GM23248 (cell line): ENCODE measurements at regions not wholly inside any gene's neighbourhood (a gene's known extent, or its start where the extent isn't known, plus 50 kb on each side); places are given as distances from the start of the nearest gene placed in this dataset.

ENCODE experiments used
- DNase-seq: peaks from one replicate; pipeline ENCODE4 v3.0.0-alpha.2; 2015
- H2AFZ ChIP-seq: fragments of 200-600 bp; sonication (generic); 2 replicates; pipeline ENCODE4 v1.6.1; 2016; ENCODE audit warnings: antibody characterized with exemption
- H3F3A ChIP-seq: fragments of 200-600 bp; sonication (generic); 2 replicates; pipeline ENCODE4 v1.6.1; 2016; ENCODE audit warnings: mild to moderate bottlenecking, antibody characterized with exemption, mixed run types; ENCODE audit not compliant: insufficient read depth
- H3K27ac ChIP-seq: fragments of 200-600 bp; sonication (generic); 2 replicates; pipeline ENCODE4 v1.5.1; 2016; ENCODE audit warnings: mild to moderate bottlenecking
- H3K27me3 ChIP-seq: fragments of 200-600 bp; sonication (generic); replicated peaks from 2 replicates; pipeline ENCODE4 v1.6.1; 2016; ENCODE audit warnings: mild to moderate bottlenecking; ENCODE audit not compliant: insufficient read depth
- H3K36me3 ChIP-seq: fragments of 200-600 bp; sonication (generic); 2 replicates; pipeline ENCODE4 v1.6.1; 2016; ENCODE audit warnings: low read depth, mild to moderate bottlenecking
- H3K4me1 ChIP-seq: fragments of 200-600 bp; sonication (generic); 2 replicates; pipeline ENCODE4 v1.6.1; 2016; ENCODE audit warnings: mild to moderate bottlenecking; ENCODE audit not compliant: insufficient read depth
- H3K4me2 ChIP-seq: fragments of 200-600 bp; sonication (generic); one replicate; pipeline ENCODE4 v1.6.1; 2016; ENCODE audit warnings: mild to moderate bottlenecking; ENCODE audit not compliant: unreplicated experiment
- H3K4me3 ChIP-seq: fragments of 200-600 bp; sonication (generic); 2 replicates; pipeline ENCODE4 v1.5.1; 2016; ENCODE audit warnings: mild to moderate bottlenecking
- H3K79me2 ChIP-seq: fragments of 200-600 bp; sonication (generic); 2 replicates; pipeline ENCODE4 v1.6.1; 2016; ENCODE audit warnings: mild to moderate bottlenecking; ENCODE audit not compliant: insufficient read depth
- H3K9ac ChIP-seq: fragments of 200-600 bp; sonication (generic); 2 replicates; pipeline ENCODE4 v1.6.1; 2016; ENCODE audit warnings: mild to moderate bottlenecking
- H3K9me2 ChIP-seq: fragments of 200-600 bp; sonication (generic); 2 replicates; pipeline ENCODE4 v1.6.1; 2016; ENCODE audit warnings: mixed run types, mild to moderate bottlenecking, moderate library complexity; ENCODE audit not compliant: insufficient read depth
- H3K9me3 ChIP-seq: fragments of 200-600 bp; sonication (generic); one replicate; pipeline ENCODE4 v1.6.1; 2017; ENCODE audit warnings: low read depth
- H4K20me1 ChIP-seq: fragments of 200-600 bp; sonication (generic); 2 replicates; pipeline ENCODE4 v1.6.0; 2016; ENCODE audit not compliant: insufficient read depth
- EZH2 ChIP-seq: fragments of 200-600 bp; sonication (generic); IDR thresholded peaks from 2 replicates; pipeline ENCODE4 v1.6.1; 2018; ENCODE audit warnings: antibody characterized with exemption, mild to moderate bottlenecking; ENCODE audit not compliant: insufficient read depth, poor library complexity, severe bottlenecking
- EZH2phosphoT487 ChIP-seq: fragments of 200-600 bp; sonication (generic); IDR thresholded peaks from 2 replicates; pipeline ENCODE4 v1.6.1; 2018; ENCODE audit warnings: antibody characterized with exemption, moderate library complexity, mild to moderate bottlenecking, low read depth; ENCODE audit not compliant: insufficient read depth
- WGBS, 2 experiments: methylation state at CpG; one replicate each; pipeline ENCODE4 v1.1.6; 2015 to 2017; ENCODE audit warnings: low lambda C conversion rate in 2 of 2, low coverage in 1 of 2; ENCODE audit errors: missing lambda C conversion rate in 2 of 2; 5-methylcytosine and 5-hydroxymethylcytosine counted together
- in situ Hi-C: fragments of 300-500 bp; cut with MboI; formaldehyde crosslinking; loops from 2 replicates; pipeline ENCODE4 v1.15.0; 2020

GRCh38 chr3:144921710-144922109 lies 950.1 kb downstream of the DIPK2A start:
- Histone ChIP-seq H3K9ac (no peak overlapping the region), H4K20me1 (no peaks in the 10 kb centered on the region), H3F3A (no peaks in the 10 kb centered on the region), H3K36me3 (no peaks in the 10 kb centered on the region), H3K4me1 (no peaks in the 10 kb centered on the region), H3K27ac (no peak overlapping the region), H3K79me2 (no peaks in the 10 kb centered on the region), H3K4me3 (no peak overlapping the region), H3K9me3 (peaks cover 5% of the 10 kb centered on the region), H3K4me2 (no peak overlapping the region), H3K27me3 (no peaks in the 10 kb centered on the region), H3K9me2 (no peaks in the 10 kb centered on the region), H2AFZ (no peak overlapping the region)
- in situ Hi-C loops = no loop called here
- TF ChIP-seq EZH2phosphoT487 = no peak
- no peak for TF ChIP-seq EZH2
- DNase-seq = no peak
- WGBS, 2 experiments = 15 to 25% methylated on average over 4 of the region's 4 CpGs

GRCh38 chr3:144923046-144923775 lies 951.6 kb downstream of the DIPK2A start:
- Histone ChIP-seq H3K36me3 (no peaks in the 10 kb centered on the region), H3K4me2 (no peak overlapping the region), H3K9ac (no peak overlapping the region), H3K27ac (no peak overlapping the region), H3K79me2 (no peaks in the 10 kb centered on the region), H3K9me2 (no peaks in the 10 kb centered on the region), H3K9me3 (peaks cover 5% of the 10 kb centered on the region), H2AFZ (no peak overlapping the region), H4K20me1 (no peaks in the 10 kb centered on the region), H3K4me3 (no peak overlapping the region), H3K4me1 (no peaks in the 10 kb centered on the region), H3K27me3 (no peaks in the 10 kb centered on the region), H3F3A (no peaks in the 10 kb centered on the region)
- no peak for DNase-seq
- no peak for TF ChIP-seq EZH2
- TF ChIP-seq EZH2phosphoT487 = no peak
- in situ Hi-C loops = no loop called here
- WGBS, 2 experiments = 0 to 1% methylated on average over 3 of the region's 3 CpGs

DNA sequence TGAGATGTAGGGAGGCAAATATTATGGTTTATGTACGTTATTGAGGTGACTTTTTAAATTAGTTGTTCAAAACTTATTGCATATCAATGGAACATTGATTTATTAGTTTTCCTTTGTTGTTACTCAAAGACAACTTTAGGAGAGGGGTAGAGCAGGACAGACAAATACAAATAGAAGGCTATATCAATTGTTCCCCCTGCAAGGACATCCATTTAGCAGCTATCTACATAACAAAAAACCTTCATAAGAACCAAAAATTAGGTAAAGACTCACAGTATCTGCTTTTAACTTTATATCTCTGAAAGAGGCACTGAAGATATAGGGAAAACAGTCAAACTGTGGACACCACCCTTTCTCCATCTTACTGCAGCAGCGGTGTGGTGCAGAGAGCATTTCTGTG lies 958.8 kb downstream of the DIPK2A start:
- H2AFZ ChIP-seq = no peak overlapping the region
- no peaks in the 10 kb centered on the region for H3K9me2 ChIP-seq
- in situ Hi-C loops = no loop called here
- no peak overlapping the region for H3K27ac ChIP-seq
- no peaks in the 10 kb centered on the region for H3K4me1 ChIP-seq
- no peaks in the 10 kb centered on the region for H3K79me2 ChIP-seq
- H3K36me3 ChIP-seq = no peaks in the 10 kb centered on the region
- H3K4me3 ChIP-seq = no peak overlapping the region
- DNase-seq = no peak
- no peak overlapping the region for H3K9ac ChIP-seq
- no peaks in the 10 kb centered on the region for H3K9me3 ChIP-seq
- H3K4me2 ChIP-seq = no peak overlapping the region
- no peaks in the 10 kb centered on the region for H3K27me3 ChIP-seq
- H4K20me1 ChIP-seq = no peaks in the 10 kb centered on the region
- WGBS, 2 experiments = 45 to 58% methylated on average over 2 of the region's 2 CpGs
- H3F3A ChIP-seq = no peaks in the 10 kb centered on the region
- no peak for TF ChIP-seq EZH2phosphoT487
- TF ChIP-seq EZH2 = no peak

DNA sequence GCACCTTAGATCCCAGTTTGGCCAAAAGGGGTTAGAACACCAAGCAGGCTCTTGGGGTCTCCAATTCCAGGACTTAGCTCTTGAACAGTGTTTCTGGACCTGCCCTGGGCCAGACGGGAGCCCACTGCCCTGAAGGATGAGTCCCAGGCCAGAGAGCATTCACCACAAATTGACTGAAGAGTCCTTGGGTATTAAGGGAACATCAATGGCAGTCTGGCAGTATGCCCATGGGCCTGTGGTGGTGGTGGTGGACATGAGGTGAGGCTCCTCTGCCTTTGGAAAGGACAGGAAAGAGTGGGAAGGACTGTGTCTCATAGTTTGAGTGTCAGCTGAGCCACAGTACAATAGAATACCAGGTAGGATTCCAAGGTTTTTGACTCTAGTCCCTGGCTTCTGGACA lies 960.0 kb downstream of the DIPK2A start:
- Histone ChIP-seq H3K9me2 (no peaks in the 10 kb centered on the region), H3K9me3 (no peaks in the 10 kb centered on the region), H2AFZ (no peak overlapping the region), H3K4me3 (no peak overlapping the region), H3K9ac (no peak overlapping the region), H3K4me2 (no peak overlapping the region), H3K79me2 (no peaks in the 10 kb centered on the region), H4K20me1 (no peaks in the 10 kb centered on the region), H3F3A (no peaks in the 10 kb centered on the region), H3K27ac (no peak overlapping the region), H3K4me1 (no peaks in the 10 kb centered on the region), H3K27me3 (no peaks in the 10 kb centered on the region), H3K36me3 (no peaks in the 10 kb centered on the region)
- no peak for DNase-seq
- 19 to 29% methylated on average over 1 of the region's 1 CpG for WGBS, 2 experiments
- in situ Hi-C loops = no loop called here
- TF ChIP-seq EZH2 = no peak
- TF ChIP-seq EZH2phosphoT487 = no peak
